ENCODE measurements at regions not wholly inside any gene's neighbourhood (a gene's known extent, or its start where the extent isn't known, plus 50 kb on each side); places are given as distances from the start of the nearest gene placed in this dataset.

DNA sequence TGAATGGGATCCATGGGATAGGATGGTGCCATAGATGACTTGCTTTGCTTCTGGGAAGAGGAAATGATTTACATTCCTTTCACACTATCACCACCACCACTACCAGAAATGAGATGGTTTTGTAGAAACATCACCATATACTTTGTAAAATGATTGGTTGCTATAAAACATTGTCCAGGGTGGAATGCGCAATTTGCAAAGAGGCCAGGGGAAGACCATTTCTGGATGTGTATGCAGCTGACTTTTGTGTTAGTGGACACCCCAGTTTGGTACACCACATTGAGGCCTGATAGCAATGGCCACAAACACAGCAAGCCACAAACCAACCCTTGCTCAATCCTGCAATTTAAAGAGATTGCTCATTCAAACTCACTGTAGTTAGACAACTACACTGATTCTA lies 56.7 kb upstream of the RCN1 start:
- TF ChIP-seq POLR2A (IDR thresholded peaks at IDR 0.05; ENCODE audit: low read depth, low read length) (no peak), POLR2AphosphoS5 (IDR thresholded peaks at IDR 0.05; ENCODE audit: low read depth, low read length) (no peak), TAF1 (IDR thresholded peaks at IDR 0.05; ENCODE audit: borderline replicate concordance, low read depth, low read length) (no peak)

Measured in GM12892 (cell line).